Transverse colon (tissue), 4 donors: ENCODE measurements at regions not wholly inside any gene's neighbourhood (a gene's known extent, or its start where the extent isn't known, plus 50 kb on each side); places are given as distances from the start of the nearest gene placed in this dataset.

ENCODE experiments used
- DNase-seq: peaks from one replicate; pipeline ENCODE4 v3.0.0-alpha.2; 2019
- H3K27ac ChIP-seq, 4 donors: fragments of 200-600 bp; sonication (generic); 2 replicates each; pipeline ENCODE4 v1.5.1; 2016 to 2018; ENCODE audit warnings: inconsistent platforms in 4 of 4
- H3K27me3 ChIP-seq: fragments of 200-600 bp; sonication (generic); 2 replicates; pipeline ENCODE4 v1.5.1; 2017; ENCODE audit warnings: inconsistent platforms
- H3K36me3 ChIP-seq, 4 donors: fragments of 200-600 bp; sonication (generic); 2 replicates each; pipeline ENCODE4 v1.5.1; 2017 to 2019; ENCODE audit warnings: inconsistent platforms in 4 of 4
- H3K4me1 ChIP-seq, 4 donors: fragments of 200-600 bp; sonication (generic); 2 replicates each; pipeline ENCODE4 v1.5.1; 2017 to 2020; ENCODE audit warnings: inconsistent platforms in 4 of 4
- H3K4me3 ChIP-seq, 4 donors: fragments of 200-600 bp; sonication (generic); 1 replicate in 1 of 4; 2 replicates in 3 of 4; pipeline versions ENCODE4 v1.5.1 to v1.6.1; 2017 to 2019; ENCODE audit warnings: inconsistent platforms in 4 of 4
- H3K9me3 ChIP-seq, 2 donors: fragments of 200-600 bp; sonication (generic); 2 replicates each; pipeline ENCODE4 v1.5.1; 2017 to 2019; ENCODE audit warnings: inconsistent platforms in 2 of 2
- CTCF ChIP-seq, 5 experiments: fragments of 200-600 bp in 3 of 5; fragments of 450-650 bp in 2 of 5; sonication (generic) in 3 of 5; IDR thresholded peaks; 1 replicate in 2 of 5; 2 replicates in 3 of 5; pipeline ENCODE4 v1.5.1; 2016 to 2017; ENCODE audit warnings: antibody characterized with exemption in 5 of 5, inconsistent platforms in 3 of 5, mild to moderate bottlenecking in 2 of 5, moderate library complexity in 1 of 5
- EP300 ChIP-seq: sonication (generic); formaldehyde crosslinking; IDR thresholded peaks from one replicate; pipeline ENCODE4 v1.6.1; 2017; ENCODE audit warnings: antibody characterized with exemption, low read depth
- POLR2A ChIP-seq: fragments of 450-650 bp; IDR thresholded peaks from one replicate; pipeline ENCODE4 v1.6.1; 2016; ENCODE audit warnings: antibody characterized with exemption, mild to moderate bottlenecking, moderate library complexity
- POLR2AphosphoS5 ChIP-seq, 3 donors: sonication (generic); formaldehyde crosslinking; IDR thresholded peaks; one replicate each; pipeline ENCODE4 v1.6.1; 2016; ENCODE audit warnings: antibody characterized with exemption in 3 of 3
- WGBS, 2 donors: methylation state at CpG; one replicate each; pipeline ENCODE4 v1.1.5; 2018; ENCODE audit warnings: low coverage in 1 of 2; 5-methylcytosine and 5-hydroxymethylcytosine counted together
- in situ Hi-C, 4 donors: fragments of 200-750 bp; cut with MboI; loops; one replicate each; pipeline versions ENCODE4 v1.15.0 to v1.15.1; 2017; ENCODE audit warnings: low sequenced_read_pairs in 3 of 4, low pct_ligation_motif_present in 1 of 4, low pct_unique_long_range_greater_than_20kb in 1 of 4
- intact Hi-C: fragments of 100-400 bp; cut with DNase I; formaldehyde crosslinking; loops from one replicate; pipeline ENCODE4 v1.15.1; 2023; ENCODE audit warnings: low total_unique reads

- 60 to 77% methylated on average over 1 of the region's 1 CpG for WGBS, 2 donors
- H3K27ac ChIP-seq: no peak overlapping the region
- TF ChIP-seq POLR2AphosphoS5 (IDR thresholded peaks at IDR 0.05) (no peak), CTCF (IDR thresholded peaks at IDR 0.05) (no peak), EP300 (no peak), POLR2A (no peak)
- H3K4me1 ChIP-seq: no peaks in the 10 kb centered on the region
- no peak overlapping the region for H3K4me3 ChIP-seq
- H3K27me3 ChIP-seq: no peaks in the 10 kb centered on the region
- no peaks in the 10 kb centered on the region for H3K9me3 ChIP-seq
- intact Hi-C loops: loop anchor here (5.0 kb wide), 1 partner anchor 1127 kb away; no protein-coding TSS in a partner anchor
- in situ Hi-C loops: no loop called here
- H3K36me3 ChIP-seq: no peaks in the 10 kb centered on the region
- no peak for DNase-seq
Measured at GRCh38 chr3:153680526-153680925, 440.7 kb upstream of the ARHGEF26 start.

GRCh38 chr3:153681057-153681456 is 440.1 kb upstream of the ARHGEF26 start:
- Histone ChIP-seq H3K4me1 (no peaks in the 10 kb centered on the region), H3K27ac (no peak overlapping the region), H3K4me3 (no peak overlapping the region), H3K9me3 (no peaks in the 10 kb centered on the region), H3K36me3 (no peaks in the 10 kb centered on the region), H3K27me3 (no peaks in the 10 kb centered on the region)
- intact Hi-C loops (loop anchor here (5.0 kb wide), 1 partner anchor 1126 kb away; no protein-coding TSS in a partner anchor), in situ Hi-C loops (no loop called here)
- WGBS, 2 donors: 60 to 88% methylated on average over 1 of the region's 1 CpG
- TF ChIP-seq CTCF (IDR thresholded peaks at IDR 0.05) (no peak), POLR2AphosphoS5 (IDR thresholded peaks at IDR 0.05) (no peak), POLR2A (no peak), EP300 (no peak)
- DNase-seq: no peak

GRCh38 chr3:153688301-153689120 is 432.7 kb upstream of the ARHGEF26 start:
- no peak overlapping the region for H3K27ac ChIP-seq
- H3K4me1 ChIP-seq: no peaks in the 10 kb centered on the region
- no peak for TF ChIP-seq CTCF (IDR thresholded peaks at IDR 0.05)
- TF ChIP-seq POLR2AphosphoS5 (IDR thresholded peaks at IDR 0.05): no peak
- no peak for TF ChIP-seq POLR2A
- TF ChIP-seq EP300: no peak
- in situ Hi-C loops: no loop called here
- H3K27me3 ChIP-seq: no peaks in the 10 kb centered on the region
- no peak overlapping the region for H3K4me3 ChIP-seq
- H3K9me3 ChIP-seq: no peaks in the 10 kb centered on the region
- 79 to 89% methylated on average over 3 of the region's 3 CpGs for WGBS, 2 donors
- DNase-seq: no peak
- intact Hi-C loops: no loop called here
- no peaks in the 10 kb centered on the region for H3K36me3 ChIP-seq

- H3K27me3 ChIP-seq: no peaks in the 10 kb centered on the region
- H3K9me3 ChIP-seq: no peaks in the 10 kb centered on the region
- intact Hi-C loops (no loop called here), in situ Hi-C loops (no loop called here)
- no peaks in the 10 kb centered on the region for H3K4me1 ChIP-seq
- no peaks in the 10 kb centered on the region for H3K36me3 ChIP-seq
- H3K27ac ChIP-seq: no peak overlapping the region
- WGBS, 2 donors: 48 to 71% methylated on average over 3 of the region's 3 CpGs
- DNase-seq: no peak
- no peak overlapping the region for H3K4me3 ChIP-seq
- TF ChIP-seq EP300: no peak
- TF ChIP-seq POLR2AphosphoS5 (IDR thresholded peaks at IDR 0.05): no peak
- TF ChIP-seq CTCF (IDR thresholded peaks at IDR 0.05): no peak
- TF ChIP-seq POLR2A: no peak
Measured at GRCh38 chr3:153693207-153693606, 428.0 kb upstream of the ARHGEF26 start.
